HG02571 (cell line): ENCODE measurements at regions not wholly inside any gene's neighbourhood (a gene's known extent, or its start where the extent isn't known, plus 50 kb on each side); places are given as distances from the start of the nearest gene placed in this dataset.
"Not testable (repeated sequence)": the region's sequence is repeated elsewhere in the genome, so short reads cannot be mapped to it uniquely, and the experiment has no call there.

Source experiments
- ATAC-seq: cut with Tn5 transposase; IDR thresholded peaks from one replicate; pipeline ENCODE4 v1.9.1; 2021; ENCODE audit warnings: mild to moderate bottlenecking, moderate library complexity; ENCODE audit not compliant: unreplicated experiment

GRCh38 chr18:1039421-1039820 is 134.8 kb downstream of the ADCYAP1 start:
- ATAC-seq: no peak

GRCh38 chr18:1043039-1043438 is 138.4 kb downstream of the ADCYAP1 start:
- not testable (repeated sequence) for ATAC-seq

GRCh38 chr18:1045658-1046057 is 141.0 kb downstream of the ADCYAP1 start:
- no peak for ATAC-seq

GRCh38 chr18:1047406-1047805 is 142.7 kb downstream of the ADCYAP1 start:
- ATAC-seq: no peak

- ATAC-seq: no peak
These were observed 143.4 kb downstream of the ADCYAP1 start for GRCh38 chr18:1048032-1048431.

GRCh38 chr18:1049173-1049572 is 144.5 kb downstream of the ADCYAP1 start:
- no peak for ATAC-seq

GRCh38 chr18:1050012-1050657 is 145.5 kb downstream of the ADCYAP1 start:
- no peak for ATAC-seq

- no peak for ATAC-seq
These were observed 147.6 kb downstream of the ADCYAP1 start for GRCh38 chr18:1052301-1052700.

- ATAC-seq: no peak
These were observed 149.0 kb downstream of the ADCYAP1 start for GRCh38 chr18:1053331-1054315.

GRCh38 chr18:1056404-1056803 is 151.7 kb downstream of the ADCYAP1 start:
- ATAC-seq: no peak

GRCh38 chr18:1057367-1057766 is 152.7 kb downstream of the ADCYAP1 start:
- no peak for ATAC-seq

GRCh38 chr18:1062588-1062987 is 157.9 kb downstream of the ADCYAP1 start:
- ATAC-seq: no peak

- ATAC-seq: no peak
These were observed 170.7 kb downstream of the ADCYAP1 start for GRCh38 chr18:1075322-1075721.

GRCh38 chr18:1075876-1076275 is 171.2 kb downstream of the ADCYAP1 start:
- ATAC-seq: no peak

- no peak for ATAC-seq
These were observed 173.6 kb downstream of the ADCYAP1 start for GRCh38 chr18:1078301-1078700.

- not testable (repeated sequence) for ATAC-seq
These were observed 179.0 kb downstream of the ADCYAP1 start for GRCh38 chr18:1083675-1084074.

- no peak for ATAC-seq
These were observed 186.1 kb downstream of the ADCYAP1 start for GRCh38 chr18:1090758-1091157.

- ATAC-seq: no peak
These were observed 187.6 kb downstream of the ADCYAP1 start for GRCh38 chr18:1092228-1092627.

GRCh38 chr18:1094409-1094808 is 189.7 kb downstream of the ADCYAP1 start:
- ATAC-seq: no peak

- ATAC-seq: not testable (repeated sequence)
These were observed 193.5 kb downstream of the ADCYAP1 start for GRCh38 chr18:1097991-1098735.

GRCh38 chr18:1102848-1103247 is 198.2 kb downstream of the ADCYAP1 start:
- no peak for ATAC-seq
